ENCODE measurements at regions not wholly inside any gene's neighbourhood (a gene's known extent, or its start where the extent isn't known, plus 50 kb on each side); places are given as distances from the start of the nearest gene placed in this dataset.

- DNase-seq (no peak), ATAC-seq (ENCODE audit: low FRiP score in 2 of 2) (no peak)
- Histone ChIP-seq H3K4me1 (no peaks in the 10 kb centered on the region), H3K4me3 (no peak overlapping the region), H3K27ac (no peak overlapping the region), H3K9me3 (no peaks in the 10 kb centered on the region), H3K36me3 (no peaks in the 10 kb centered on the region), H3K27me3 (no peaks in the 10 kb centered on the region)
- TF ChIP-seq CTCF (IDR thresholded peaks at IDR 0.05) (no peak), POLR2AphosphoS5 (IDR thresholded peaks at IDR 0.05) (no peak), EP300 (IDR thresholded peaks at IDR 0.05) (no peak), POLR2A (IDR thresholded peaks at IDR 0.05) (no peak)
- 85 to 94% methylated on average over 2 of the region's 2 CpGs for WGBS, 2 donors
These were observed 273.6 kb upstream of the VEPH1 start for GRCh38 chr3:157776861-157777260.

DNA sequence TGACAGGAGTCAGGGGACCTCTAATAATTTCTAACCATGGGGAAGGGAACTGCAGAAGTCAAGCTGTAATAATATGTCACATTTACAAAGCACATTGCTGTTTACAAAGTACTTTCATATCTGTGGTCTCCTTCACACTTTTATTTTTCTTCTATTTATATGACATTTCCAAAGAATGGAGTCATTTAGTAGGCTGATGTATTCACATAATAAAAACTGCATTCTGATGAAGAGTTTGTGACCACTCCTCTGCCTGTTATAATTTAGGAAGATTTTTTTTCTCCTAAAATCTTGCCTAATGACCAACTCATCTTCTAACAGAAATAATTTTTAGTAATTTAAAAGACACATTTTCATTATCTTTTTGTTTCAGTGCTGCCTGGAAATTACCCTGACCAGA lies 272.2 kb upstream of the VEPH1 start:
- Histone ChIP-seq H3K4me3 (no peak overlapping the region), H3K4me1 (no peaks in the 10 kb centered on the region), H3K27ac (no peak overlapping the region), H3K27me3 (no peaks in the 10 kb centered on the region), H3K36me3 (no peaks in the 10 kb centered on the region), H3K9me3 (no peaks in the 10 kb centered on the region)
- no peak for ATAC-seq (ENCODE audit: low FRiP score in 2 of 2)
- DNase-seq: no peak
- TF ChIP-seq POLR2AphosphoS5 (IDR thresholded peaks at IDR 0.05) (no peak), EP300 (IDR thresholded peaks at IDR 0.05) (no peak), POLR2A (IDR thresholded peaks at IDR 0.05) (no peak), CTCF (IDR thresholded peaks at IDR 0.05) (no peak)

GRCh38 chr3:157769378-157769777 lies 266.2 kb upstream of the VEPH1 start:
- Histone ChIP-seq H3K9me3 (no peaks in the 10 kb centered on the region), H3K36me3 (no peaks in the 10 kb centered on the region), H3K27me3 (no peaks in the 10 kb centered on the region), H3K4me1 (no peaks in the 10 kb centered on the region), H3K4me3 (no peak overlapping the region), H3K27ac (no peak overlapping the region)
- ATAC-seq (ENCODE audit: low FRiP score in 2 of 2) (no peak), DNase-seq (no peak)
- TF ChIP-seq EP300 (IDR thresholded peaks at IDR 0.05) (no peak), CTCF (IDR thresholded peaks at IDR 0.05) (no peak), POLR2A (IDR thresholded peaks at IDR 0.05) (no peak), POLR2AphosphoS5 (IDR thresholded peaks at IDR 0.05) (no peak)
- 60 to 88% methylated on average over 1 of the region's 1 CpG for WGBS, 2 donors

DNA sequence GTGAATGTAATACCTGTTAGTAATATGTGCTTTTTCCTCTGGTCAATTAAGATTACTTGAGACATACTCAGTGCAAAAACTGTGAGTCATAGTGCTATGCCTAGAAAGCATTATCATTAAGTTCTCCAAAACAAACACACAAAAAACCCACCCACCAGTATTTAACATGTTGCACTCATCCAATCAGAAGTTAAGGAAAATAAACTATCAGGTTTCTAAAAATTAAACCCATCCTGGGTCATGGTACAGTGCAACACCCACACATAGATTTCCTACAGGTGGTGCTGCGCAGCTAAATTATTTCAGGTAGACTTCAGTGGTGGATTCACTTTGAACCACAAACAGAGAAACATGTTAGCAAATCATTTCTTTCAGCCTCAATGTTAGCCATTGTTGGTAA lies 264.4 kb upstream of the VEPH1 start:
- DNase-seq (no peak), ATAC-seq (ENCODE audit: low FRiP score in 2 of 2) (no peak)
- WGBS, 2 donors: 94 to 100% methylated on average over 1 of the region's 1 CpG
- H3K36me3 ChIP-seq: no peaks in the 10 kb centered on the region
- no peaks in the 10 kb centered on the region for H3K4me1 ChIP-seq
- H3K9me3 ChIP-seq: no peaks in the 10 kb centered on the region
- no peak overlapping the region for H3K4me3 ChIP-seq
- TF ChIP-seq EP300 (IDR thresholded peaks at IDR 0.05) (no peak), POLR2AphosphoS5 (IDR thresholded peaks at IDR 0.05) (no peak), POLR2A (IDR thresholded peaks at IDR 0.05) (no peak), CTCF (IDR thresholded peaks at IDR 0.05) (no peak)
- H3K27ac ChIP-seq: no peak overlapping the region
- no peaks in the 10 kb centered on the region for H3K27me3 ChIP-seq

- Histone ChIP-seq H3K9me3 (no peaks in the 10 kb centered on the region), H3K27me3 (no peaks in the 10 kb centered on the region), H3K27ac (no peak overlapping the region), H3K36me3 (no peaks in the 10 kb centered on the region), H3K4me3 (no peak overlapping the region), H3K4me1 (no peaks in the 10 kb centered on the region)
- no peak for ATAC-seq (ENCODE audit: low FRiP score in 2 of 2)
- DNase-seq: no peak
- no peak for TF ChIP-seq EP300 (IDR thresholded peaks at IDR 0.05)
- no peak for TF ChIP-seq POLR2A (IDR thresholded peaks at IDR 0.05)
- TF ChIP-seq POLR2AphosphoS5 (IDR thresholded peaks at IDR 0.05): no peak
- no peak for TF ChIP-seq CTCF (IDR thresholded peaks at IDR 0.05)
These were observed 260.4 kb upstream of the VEPH1 start for GRCh38 chr3:157763644-157764043.

Data from upper lobe of left lung (tissue), 6 donors.